ENCODE measurements at regions not wholly inside any gene's neighbourhood (a gene's known extent, or its start where the extent isn't known, plus 50 kb on each side); places are given as distances from the start of the nearest gene placed in this dataset.

- TF ChIP-seq CTCF (IDR thresholded peaks at IDR 0.05; ENCODE audit: low read depth, low read length) = no peak
- no peak for DNase-seq
- no peaks in the 10 kb centered on the region for H3K36me3 ChIP-seq
- no peaks in the 10 kb centered on the region for H3K9me3 ChIP-seq
- no peak overlapping the region for H3K4me3 ChIP-seq (ENCODE audit: low read depth, low read length)
- no peaks in the 10 kb centered on the region for H3K27me3 ChIP-seq
- H3K4me1 ChIP-seq = 0 out of 2 replicates have a peak, but pooled peaks cover 3% of the 10 kb centered on the region
Observed at GRCh38 chr7:18239212-18239611, 211.6 kb upstream of the PRPS1L1 start.

- H3K9me3 ChIP-seq = no peaks in the 10 kb centered on the region
- no peaks in the 10 kb centered on the region for H3K27me3 ChIP-seq
- no peak for DNase-seq
- H3K4me1 ChIP-seq = 0 out of 2 replicates have a peak, but pooled peaks cover 3% of the 10 kb centered on the region
- no peaks in the 10 kb centered on the region for H3K36me3 ChIP-seq
- no peak overlapping the region for H3K4me3 ChIP-seq (ENCODE audit: low read depth, low read length)
- TF ChIP-seq CTCF (IDR thresholded peaks at IDR 0.05; ENCODE audit: low read depth, low read length) = peak; percentile 45
Observed at GRCh38 chr7:18241543-18242231, 214.0 kb upstream of the PRPS1L1 start.

GRCh38 chr7:18243731-18244130, 216.1 kb upstream of the PRPS1L1 start:
- H3K36me3 ChIP-seq = no peaks in the 10 kb centered on the region
- H3K4me1 ChIP-seq = 0 out of 2 replicates have a peak, but pooled peaks cover 3% of the 10 kb centered on the region
- no peak for DNase-seq
- TF ChIP-seq CTCF (IDR thresholded peaks at IDR 0.05; ENCODE audit: low read depth, low read length) = no peak
- no peaks in the 10 kb centered on the region for H3K27me3 ChIP-seq
- no peak overlapping the region for H3K4me3 ChIP-seq (ENCODE audit: low read depth, low read length)
- no peaks in the 10 kb centered on the region for H3K9me3 ChIP-seq

- H3K36me3 ChIP-seq = no peaks in the 10 kb centered on the region
- H3K27me3 ChIP-seq = no peaks in the 10 kb centered on the region
- no peak for DNase-seq
- H3K4me1 ChIP-seq = no peaks in the 10 kb centered on the region
- H3K9me3 ChIP-seq = no peaks in the 10 kb centered on the region
- no peak overlapping the region for H3K4me3 ChIP-seq (ENCODE audit: low read depth, low read length)
- TF ChIP-seq CTCF (IDR thresholded peaks at IDR 0.05; ENCODE audit: low read depth, low read length) = no peak
Observed at GRCh38 chr7:18250133-18250532, 222.5 kb upstream of the PRPS1L1 start.

GRCh38 chr7:18257711-18258110, 230.1 kb upstream of the PRPS1L1 start:
- Histone ChIP-seq H3K9me3 (no peaks in the 10 kb centered on the region), H3K4me1 (no peaks in the 10 kb centered on the region), H3K4me3 (ENCODE audit: low read depth, low read length) (no peak overlapping the region), H3K27me3 (no peaks in the 10 kb centered on the region), H3K36me3 (no peaks in the 10 kb centered on the region)
- TF ChIP-seq CTCF (IDR thresholded peaks at IDR 0.05; ENCODE audit: low read depth, low read length) = no peak
- DNase-seq = no peak

DNA sequence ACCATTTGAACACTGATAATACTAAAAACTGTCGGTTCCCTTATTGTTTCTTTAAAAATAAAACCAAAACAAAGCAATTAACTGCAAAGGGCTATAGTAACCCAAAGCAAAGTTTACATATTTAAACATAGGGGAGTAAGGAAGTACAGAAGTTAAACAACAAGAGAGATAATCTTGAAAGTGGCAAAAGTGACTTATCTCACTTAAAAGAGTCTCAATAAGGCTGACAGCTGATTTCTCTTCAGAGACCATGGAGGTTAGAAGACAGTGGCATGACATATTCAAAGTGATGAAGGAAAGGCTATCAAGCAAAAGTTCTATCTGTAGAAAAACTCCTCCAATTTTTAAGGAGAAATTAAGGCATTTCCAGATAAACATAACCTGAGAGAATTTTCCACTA, 233.5 kb upstream of the HDAC9 start:
- no peak for DNase-seq
- no peak for TF ChIP-seq CTCF (IDR thresholded peaks at IDR 0.05; ENCODE audit: low read depth, low read length)
- no peaks in the 10 kb centered on the region for H3K27me3 ChIP-seq
- no peaks in the 10 kb centered on the region for H3K4me1 ChIP-seq
- no peak overlapping the region for H3K4me3 ChIP-seq (ENCODE audit: low read depth, low read length)
- H3K9me3 ChIP-seq = no peaks in the 10 kb centered on the region; the same call in 1 of the 2 replicates
- no peaks in the 10 kb centered on the region for H3K36me3 ChIP-seq

Data from BE2C (cell line).